HepG2 (cell line): ENCODE measurements at regions not wholly inside any gene's neighbourhood (a gene's known extent, or its start where the extent isn't known, plus 50 kb on each side); places are given as distances from the start of the nearest gene placed in this dataset.

ENCODE experiments used
- CTCF ChIP-seq: sonication (generic); formaldehyde crosslinking; IDR thresholded peaks from 2 replicates; pipeline ENCODE4 v1.5.0; 2020; ENCODE audit warnings: mild to moderate bottlenecking, missing genetic modification reagents, moderate library complexity
- EP300 ChIP-seq, 3 experiments: sonication (generic) in 1 of 3; formaldehyde crosslinking in 1 of 3; IDR thresholded peaks; 2 replicates each; pipeline versions ENCODE4 v1.5.1 to v1.6.1; 2011 to 2020; ENCODE audit warnings: low read depth in 2 of 3, low read length in 2 of 3, borderline replicate concordance in 1 of 3, improper control_type of control experiment in 1 of 3, mild to moderate bottlenecking in 1 of 3, missing genetic modification reagents in 1 of 3, moderate library complexity in 1 of 3
- ETV5 ChIP-seq: IDR thresholded peaks from 2 replicates; pipeline ENCODE4 v1.6.1; 2018; ENCODE audit warnings: missing biosample characterization, missing genetic modification reagents, inconsistent platforms, borderline replicate concordance
- KLF12 ChIP-seq: sonication (generic); formaldehyde crosslinking; IDR thresholded peaks from 2 replicates; pipeline ENCODE4 v1.4.0; 2020; ENCODE audit warnings: missing genetic modification reagents, borderline replicate concordance
- ZNF121 ChIP-seq: sonication (generic); formaldehyde crosslinking; IDR thresholded peaks from 2 replicates; pipeline ENCODE4 v1.5.0; 2020; ENCODE audit warnings: mild to moderate bottlenecking, missing genetic modification reagents
- ZNF234 ChIP-seq: sonication (generic); formaldehyde crosslinking; conservative IDR thresholded peaks from 2 replicates; pipeline ENCODE4 v1.5.1; 2020; ENCODE audit warnings: mild to moderate bottlenecking, missing genetic modification reagents

- no peak for TF ChIP-seq KLF12 (CRISPR knock-in tag)
- TF ChIP-seq ZNF234 (CRISPR knock-in tag) = no peak
- no peak for TF ChIP-seq ETV5 (CRISPR knock-in tag)
- TF ChIP-seq CTCF (CRISPR knock-in tag) = no peak
- no peak for TF ChIP-seq EP300 (IDR thresholded peaks at IDR 0.05; ENCODE audit: low read depth in 2 of 2, low read length in 2 of 2)
- no peak for TF ChIP-seq EP300 (CRISPR knock-in tag; IDR thresholded peaks at IDR 0.05; ENCODE audit: borderline replicate concordance)
- TF ChIP-seq ZNF121 (CRISPR knock-in tag) = no peak
Observed at GRCh38 chr3:81839504-81840094, 78.2 kb upstream of the GBE1 start.
